DND-41 (cell line): ENCODE measurements at regions not wholly inside any gene's neighbourhood (a gene's known extent, or its start where the extent isn't known, plus 50 kb on each side); places are given as distances from the start of the nearest gene placed in this dataset.

Source experiments
- ATAC-seq: fragments of 200-7000 bp; cut with Tn5 transposase; 3 replicates; pipeline ENCODE4 v1.9.1; 2021; ENCODE audit warnings: low read depth; ENCODE audit not compliant: insufficient read depth
- DNase-seq: peaks from one replicate; pipeline ENCODE4 v3.0.0-alpha.2; 2020
- H2AFZ ChIP-seq: 2 replicates; pipeline ENCODE4 v1.6.0; 2012; ENCODE audit warnings: low read depth, low read length
- H3K27ac ChIP-seq: 2 replicates; pipeline ENCODE4 v1.5.1; 2012; ENCODE audit warnings: low read length, inconsistent platforms
- H3K27me3 ChIP-seq: fragments of 200-600 bp; sonication (generic); 2 replicates; pipeline ENCODE4 v1.6.0; 2012; ENCODE audit warnings: low read length, mild to moderate bottlenecking, inconsistent platforms; ENCODE audit not compliant: insufficient read depth, poor library complexity
- H3K36me3 ChIP-seq: 2 replicates; pipeline ENCODE4 v1.5.1; 2012; ENCODE audit warnings: low read length, inconsistent platforms; ENCODE audit not compliant: insufficient read depth
- H3K4me1 ChIP-seq: 2 replicates; pipeline ENCODE4 v1.5.1; 2012; ENCODE audit warnings: mild to moderate bottlenecking, low read length; ENCODE audit not compliant: insufficient read depth
- H3K4me2 ChIP-seq: 2 replicates; pipeline ENCODE4 v1.6.0; 2012; ENCODE audit warnings: mild to moderate bottlenecking, moderate library complexity, low read length, inconsistent platforms; ENCODE audit not compliant: insufficient read depth
- H3K4me3 ChIP-seq, 2 experiments: fragments of 200-600 bp in 1 of 2; shearing (Covaris generic) in 1 of 2; 2 replicates each; pipeline ENCODE4 v1.5.1; 2012 to 2016; ENCODE audit warnings: inconsistent platforms in 2 of 2, low read length in 2 of 2, mild to moderate bottlenecking in 2 of 2, low read depth in 1 of 2, moderate library complexity in 1 of 2
- H3K79me2 ChIP-seq: 2 replicates; pipeline ENCODE4 v1.6.0; 2012; ENCODE audit warnings: low read length, inconsistent platforms; ENCODE audit not compliant: insufficient read depth
- H3K9ac ChIP-seq: 2 replicates; pipeline ENCODE4 v1.6.0; 2012; ENCODE audit warnings: low read depth, mild to moderate bottlenecking, inconsistent platforms, low read length, moderate library complexity
- H3K9me3 ChIP-seq: 2 replicates; pipeline ENCODE4 v1.5.1; 2012; ENCODE audit warnings: low read length, moderate library complexity, mild to moderate bottlenecking, inconsistent platforms; ENCODE audit not compliant: insufficient read depth, severe bottlenecking
- H4K20me1 ChIP-seq: 2 replicates; pipeline ENCODE4 v1.6.0; 2012; ENCODE audit warnings: low read length; ENCODE audit not compliant: insufficient read depth
- CTCF ChIP-seq: IDR thresholded peaks from 2 replicates; pipeline ENCODE4 v1.5.1; 2012; ENCODE audit warnings: borderline replicate concordance, low read length, moderate library complexity, mild to moderate bottlenecking; ENCODE audit not compliant: poor library complexity, severe bottlenecking; ENCODE audit errors: extremely low read depth
- EZH2 ChIP-seq: IDR thresholded peaks from 3 replicates; pipeline ENCODE4 v1.6.1; 2012; ENCODE audit warnings: borderline replicate concordance, low read depth, mild to moderate bottlenecking, moderate library complexity, low read length, inconsistent platforms; ENCODE audit not compliant: severe bottlenecking

DNA sequence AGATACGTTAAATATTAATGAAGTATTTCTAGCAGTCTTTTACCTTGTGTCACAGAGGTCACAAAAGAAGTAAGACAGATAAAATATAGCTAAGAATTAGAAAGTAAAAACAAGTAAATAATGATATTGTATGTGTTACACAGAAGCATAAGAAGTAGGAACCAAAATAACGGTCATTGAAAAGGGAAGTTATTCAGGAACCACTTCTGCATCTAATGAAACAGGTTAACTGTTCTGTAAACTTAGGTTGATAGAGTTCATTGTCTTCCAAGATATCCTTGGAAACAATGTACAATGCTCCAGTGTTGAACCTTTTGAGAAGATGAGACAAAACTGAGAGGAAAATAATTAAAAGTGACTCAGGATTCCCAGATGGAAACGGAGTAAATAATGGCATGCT lies 57.1 kb upstream of the CD302 start:
- H3K27ac ChIP-seq: no peak overlapping the region
- no peak for DNase-seq
- no peaks in the 10 kb centered on the region for H3K9me3 ChIP-seq
- H3K4me2 ChIP-seq: no peak overlapping the region
- no peaks in the 10 kb centered on the region for H3K27me3 ChIP-seq
- H2AFZ ChIP-seq: no peak overlapping the region
- no peaks in the 10 kb centered on the region for H3K4me1 ChIP-seq
- no peaks in the 10 kb centered on the region for H4K20me1 ChIP-seq
- no peak for TF ChIP-seq EZH2
- no peak for TF ChIP-seq CTCF
- H3K79me2 ChIP-seq: no peaks in the 10 kb centered on the region
- H3K9ac ChIP-seq: no peak overlapping the region
- no peaks in the 10 kb centered on the region for H3K36me3 ChIP-seq
- H3K4me3 ChIP-seq: no peak overlapping the region
- no peak for ATAC-seq

- Histone ChIP-seq H3K27me3 (no peaks in the 10 kb centered on the region), H3K36me3 (no peaks in the 10 kb centered on the region), H3K4me2 (no peak overlapping the region), H3K79me2 (no peaks in the 10 kb centered on the region), H2AFZ (no peak overlapping the region), H3K4me1 (no peaks in the 10 kb centered on the region), H3K9me3 (no peaks in the 10 kb centered on the region), H3K9ac (no peak overlapping the region), H3K4me3 (no peak overlapping the region), H3K27ac (no peak overlapping the region), H4K20me1 (no peaks in the 10 kb centered on the region)
- no peak for ATAC-seq
- TF ChIP-seq EZH2 (no peak), CTCF (no peak)
- no peak for DNase-seq
These were observed 56.5 kb upstream of the CD302 start for GRCh38 chr2:159854481-159854880.

DNA sequence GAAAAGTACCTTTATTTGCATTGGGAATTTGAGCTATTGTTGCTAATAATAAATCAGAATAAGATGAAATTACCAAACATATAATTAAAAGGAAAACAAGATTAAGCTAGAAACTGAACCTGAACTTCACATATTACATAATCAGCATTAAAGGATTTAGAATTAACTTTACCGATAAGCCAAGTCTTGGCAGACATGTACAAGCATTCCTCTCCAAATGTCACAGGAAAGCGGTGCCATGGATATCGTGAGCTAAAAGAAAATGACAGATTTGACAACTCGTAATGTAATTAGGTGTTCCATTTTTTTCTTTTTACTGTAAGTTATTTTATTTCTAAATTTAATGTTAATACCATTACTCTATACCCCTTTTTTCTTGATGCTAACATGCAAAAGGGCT lies 55.1 kb upstream of the CD302 start:
- no peak for DNase-seq
- no peaks in the 10 kb centered on the region for H3K36me3 ChIP-seq
- no peaks in the 10 kb centered on the region for H3K4me1 ChIP-seq
- no peak for TF ChIP-seq EZH2
- no peak for TF ChIP-seq CTCF
- no peak overlapping the region for H3K9ac ChIP-seq
- no peak overlapping the region for H2AFZ ChIP-seq
- no peak overlapping the region for H3K4me3 ChIP-seq
- H3K27ac ChIP-seq: no peak overlapping the region
- ATAC-seq: no peak
- no peaks in the 10 kb centered on the region for H3K27me3 ChIP-seq
- no peaks in the 10 kb centered on the region for H3K9me3 ChIP-seq
- no peaks in the 10 kb centered on the region for H4K20me1 ChIP-seq
- H3K79me2 ChIP-seq: no peaks in the 10 kb centered on the region
- no peak overlapping the region for H3K4me2 ChIP-seq

GRCh38 chr2:159851941-159852340 lies 53.9 kb upstream of the CD302 start:
- no peaks in the 10 kb centered on the region for H3K27me3 ChIP-seq
- no peak overlapping the region for H2AFZ ChIP-seq
- H3K79me2 ChIP-seq: no peaks in the 10 kb centered on the region
- H3K4me2 ChIP-seq: no peak overlapping the region
- H3K9me3 ChIP-seq: no peaks in the 10 kb centered on the region
- ATAC-seq: no peak
- H3K27ac ChIP-seq: no peak overlapping the region
- H3K9ac ChIP-seq: no peak overlapping the region
- H3K4me1 ChIP-seq: no peaks in the 10 kb centered on the region
- TF ChIP-seq EZH2 (no peak), CTCF (no peak)
- H4K20me1 ChIP-seq: no peaks in the 10 kb centered on the region
- DNase-seq: no peak
- H3K4me3 ChIP-seq: no peak overlapping the region
- no peaks in the 10 kb centered on the region for H3K36me3 ChIP-seq
